COLO668 (cell line): ENCODE measurements at regions not wholly inside any gene's neighbourhood (a gene's known extent, or its start where the extent isn't known, plus 50 kb on each side); places are given as distances from the start of the nearest gene placed in this dataset.

Experiments
- DNase-seq: peaks from one replicate; lab custom pipeline; 2025; ENCODE audit not compliant: unreplicated experiment; lab: John Stamatoyannopoulos, UW

DNA sequence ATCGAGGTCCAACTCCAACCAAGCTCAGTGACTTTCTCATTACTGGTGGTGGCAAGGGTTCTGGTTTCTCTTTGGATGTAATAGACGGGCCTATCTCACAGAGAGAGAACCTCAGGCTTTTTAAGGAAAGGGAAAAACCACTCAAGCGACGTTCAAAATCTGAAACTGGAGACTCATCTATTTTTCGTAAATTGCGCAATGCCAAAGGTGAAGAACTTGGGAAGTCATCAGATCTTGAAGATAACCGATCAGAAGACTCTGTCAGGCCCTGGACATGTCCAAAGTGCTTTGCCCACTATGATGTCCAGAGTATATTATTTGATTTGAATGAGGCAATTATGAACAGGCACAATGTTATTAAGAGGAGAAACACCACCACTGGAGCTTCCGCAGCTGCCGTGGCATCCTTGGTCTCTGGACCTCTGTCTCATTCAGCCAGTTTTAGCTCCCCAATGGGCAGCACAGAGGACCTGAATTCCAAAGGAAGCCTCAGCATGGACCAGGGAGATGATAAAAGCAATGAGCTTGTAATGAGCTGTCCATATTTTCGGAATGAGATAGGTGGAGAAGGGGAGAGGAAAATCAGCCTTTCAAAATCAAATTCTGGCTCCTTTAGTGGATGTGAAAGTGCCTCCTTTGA lies 343.5 kb upstream of the RGS6 start:
- DNase-seq: no peak

DNA sequence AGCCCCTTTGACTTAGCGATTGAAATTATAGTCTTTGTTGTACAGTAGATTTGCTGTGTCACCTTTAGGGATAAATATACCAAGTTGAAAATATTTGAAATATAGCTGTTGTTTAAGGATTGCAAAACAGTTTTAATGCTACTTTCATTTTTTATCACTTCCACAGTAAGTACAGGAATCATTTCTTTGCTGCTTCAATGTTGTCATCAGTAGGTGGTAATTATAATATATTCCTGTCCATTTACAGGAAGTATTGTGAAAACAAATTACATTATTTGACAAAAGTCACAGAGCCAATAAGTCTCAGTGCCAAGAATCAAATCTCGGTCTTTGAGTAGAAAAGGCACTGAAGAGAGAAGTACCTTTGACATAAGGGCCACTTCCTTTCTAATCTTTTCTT lies 342.6 kb upstream of the RGS6 start:
- no peak for DNase-seq

DNA sequence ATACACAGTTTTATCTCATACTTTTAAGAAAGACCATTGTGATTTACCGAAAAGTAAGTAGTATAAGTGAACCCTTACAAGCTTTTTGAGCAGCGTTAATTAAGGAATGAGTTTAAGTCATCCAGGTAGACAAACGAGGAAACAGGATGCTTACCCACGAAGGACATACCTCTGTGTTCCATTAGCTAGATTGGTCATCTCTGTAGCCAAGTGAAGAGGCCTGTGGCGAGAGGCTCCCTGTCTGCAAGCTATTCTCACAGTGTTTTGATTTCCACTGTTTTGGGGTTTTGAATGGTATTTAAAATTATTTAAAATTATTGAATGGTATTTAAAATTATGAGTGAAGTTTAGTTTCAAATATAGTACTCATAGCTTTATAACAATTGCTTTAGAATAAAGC lies 342.1 kb upstream of the RGS6 start:
- no peak for DNase-seq

DNA sequence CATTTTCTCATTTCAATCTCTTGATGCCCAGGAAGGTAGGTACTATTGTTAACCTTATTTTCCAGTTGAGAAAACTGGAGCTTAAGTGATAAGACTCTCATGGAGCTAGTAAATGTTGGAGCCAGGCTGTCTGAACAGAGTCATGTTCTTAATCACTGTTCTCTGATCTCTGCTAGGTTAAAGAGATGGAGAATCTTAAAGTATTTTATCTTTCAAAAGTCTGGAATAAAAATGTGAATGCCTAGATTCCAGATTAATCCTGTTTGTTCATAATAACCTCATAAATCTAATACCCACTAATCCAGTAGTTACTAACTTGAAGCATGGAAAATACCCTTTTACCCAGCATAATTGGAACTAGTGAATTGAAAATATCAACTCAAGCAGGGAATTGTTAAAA lies 341.0 kb upstream of the RGS6 start:
- DNase-seq: no peak

DNA sequence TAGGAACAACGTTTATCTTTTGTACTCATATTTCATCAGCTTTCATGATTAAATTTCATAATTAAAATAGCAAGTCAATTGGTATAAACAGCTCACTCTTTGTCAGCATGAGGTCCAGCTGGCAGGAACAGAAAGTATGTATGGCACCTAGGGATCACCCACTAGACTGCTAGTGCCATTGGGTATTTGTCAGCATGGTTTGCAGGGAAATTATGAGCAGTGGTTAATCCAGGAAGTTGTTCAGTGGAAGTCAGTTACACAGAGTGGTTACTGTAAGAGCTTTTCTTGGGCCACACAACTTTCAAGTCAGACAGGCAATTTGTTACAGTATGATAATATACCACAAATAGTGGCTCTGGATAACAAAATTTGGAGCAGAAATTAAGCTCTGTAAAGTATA lies 340.3 kb upstream of the RGS6 start:
- no peak for DNase-seq

DNA sequence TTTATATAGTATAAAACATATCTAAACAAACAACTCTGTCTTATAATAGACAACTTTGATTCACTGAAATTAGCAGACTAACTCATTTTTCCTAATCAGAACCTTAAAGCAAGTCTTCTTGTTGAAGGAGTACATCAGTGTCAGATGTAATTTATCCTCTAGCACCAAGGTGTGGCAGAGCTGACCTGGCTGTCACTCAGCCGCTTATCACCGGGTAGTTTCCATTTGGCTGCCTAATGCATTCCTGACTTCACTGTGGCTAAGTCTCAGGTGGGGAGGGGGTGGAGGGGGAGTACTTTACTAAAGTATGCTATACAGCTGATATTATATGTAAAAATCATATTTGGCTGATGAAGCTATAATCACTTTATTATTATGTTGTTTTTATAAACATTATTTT lies 339.9 kb upstream of the RGS6 start:
- no peak for DNase-seq

DNA sequence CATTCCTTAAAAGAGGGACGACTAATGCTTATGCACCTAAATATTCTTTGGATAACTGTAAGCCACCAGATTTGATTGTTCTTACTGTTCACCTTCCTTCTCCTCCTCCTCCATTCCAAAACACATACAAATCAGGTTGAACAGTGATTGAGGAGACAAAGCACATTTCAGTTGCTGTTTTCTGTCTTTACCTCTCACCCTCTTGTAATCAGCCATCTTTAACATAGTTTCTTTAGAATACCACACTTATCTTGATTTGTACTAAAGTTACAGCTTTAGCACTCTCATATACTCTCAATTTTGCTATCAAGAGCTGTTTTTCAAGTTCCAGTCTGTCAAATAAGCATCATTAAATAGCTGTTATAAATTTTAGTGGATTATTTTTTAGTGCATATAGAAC lies 338.3 kb upstream of the RGS6 start:
- no peak for DNase-seq

DNA sequence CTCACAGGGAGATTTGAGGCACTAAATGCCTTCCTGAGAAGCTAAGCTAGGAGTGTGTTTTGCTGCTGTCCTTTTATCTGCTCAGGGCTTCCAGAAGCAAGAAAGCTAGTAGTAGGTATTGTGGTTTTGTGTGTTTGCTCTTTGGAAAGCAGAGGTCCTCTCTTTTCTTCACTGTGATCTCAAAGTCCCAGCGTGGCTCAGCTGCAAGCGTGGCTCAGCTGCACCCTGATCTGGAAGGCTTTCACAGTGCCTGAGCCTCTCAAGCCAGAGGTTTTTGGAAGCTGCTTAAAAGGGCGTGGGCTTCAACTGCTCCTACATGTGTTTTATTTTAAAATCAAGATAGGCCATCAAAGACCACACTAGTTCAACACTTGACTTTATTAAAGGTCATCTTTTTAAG lies 337.4 kb upstream of the RGS6 start:
- DNase-seq: no peak

DNA sequence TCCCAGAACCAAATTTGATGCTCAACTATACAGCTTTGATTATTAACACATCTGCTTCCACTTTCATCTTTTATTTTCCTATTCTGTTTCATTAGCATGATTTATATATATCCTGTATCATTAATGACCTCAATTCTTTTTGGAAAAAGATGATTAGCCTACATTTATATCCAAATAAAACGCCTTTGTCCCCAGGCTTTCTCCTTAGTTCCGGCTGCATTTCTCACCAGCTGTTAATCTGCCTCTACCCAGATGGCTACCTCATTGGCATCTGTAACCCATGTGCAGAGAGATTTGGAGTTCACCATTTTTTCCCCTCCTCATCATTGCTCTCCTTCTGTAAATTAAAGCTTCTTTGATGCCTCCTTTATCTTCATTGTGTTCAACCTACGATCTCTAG lies 336.8 kb upstream of the RGS6 start:
- no peak for DNase-seq

DNA sequence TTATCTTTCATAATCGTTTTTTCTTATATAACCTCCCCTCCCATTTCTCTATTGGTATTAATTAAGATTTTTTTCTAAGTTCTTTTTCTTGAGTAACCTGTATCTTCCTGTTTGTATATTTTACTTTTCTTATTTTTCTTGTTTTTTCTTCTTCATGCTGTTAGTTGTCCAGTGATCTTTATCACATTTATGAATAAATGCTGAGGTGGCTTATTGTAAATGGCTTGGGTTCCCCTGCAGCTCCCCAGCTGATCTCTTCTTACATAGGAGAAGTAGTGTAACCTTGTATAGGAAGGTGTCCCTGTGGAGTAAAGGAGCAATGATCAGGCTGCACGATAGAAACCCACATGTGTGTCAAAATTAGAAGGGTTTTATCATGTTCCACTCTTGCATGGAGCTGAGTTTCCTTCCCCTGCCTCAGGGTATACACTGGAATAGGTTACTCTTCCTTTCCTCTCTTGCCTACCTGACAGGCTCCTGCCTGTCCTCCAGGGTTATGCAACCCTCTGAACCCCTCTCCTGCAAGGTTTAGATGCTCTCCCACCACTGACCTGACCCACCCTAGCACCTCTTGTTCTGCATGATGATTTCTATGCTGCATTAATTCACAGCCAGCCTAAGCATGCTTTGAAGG lies 334.8 kb upstream of the RGS6 start:
- no peak for DNase-seq

DNA sequence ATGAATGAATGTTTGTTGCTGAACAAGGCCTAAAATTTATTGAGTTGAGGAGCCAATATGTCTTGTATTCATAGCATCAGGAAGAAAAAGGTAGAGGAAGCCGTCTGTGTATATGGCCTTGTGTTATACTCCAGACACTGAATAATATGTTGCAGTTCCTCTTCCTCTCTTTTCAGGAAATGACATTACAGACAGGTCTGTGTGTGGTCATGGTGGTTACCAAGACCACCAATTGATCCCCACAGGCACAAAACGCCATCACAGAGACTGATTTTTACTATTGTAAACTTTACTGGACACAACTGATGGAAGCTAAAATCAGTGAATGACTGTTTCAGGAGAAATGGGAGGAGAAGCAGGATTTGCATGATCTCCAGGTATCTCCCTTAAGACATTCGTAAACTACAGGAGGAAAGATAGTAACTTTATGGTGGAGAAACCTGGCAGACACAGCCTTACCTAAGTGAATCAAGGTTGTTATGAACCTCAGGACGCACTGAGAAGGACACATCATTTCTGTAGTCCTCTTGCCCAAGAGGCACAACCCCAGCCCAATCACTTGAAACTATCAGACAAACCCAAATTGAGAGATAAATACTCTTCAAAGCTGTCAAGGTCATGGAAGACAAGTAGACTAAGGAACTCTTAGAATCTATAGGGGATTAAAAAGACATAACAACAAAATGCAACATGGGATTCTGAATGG lies 334.1 kb upstream of the RGS6 start:
- no peak for DNase-seq

DNA sequence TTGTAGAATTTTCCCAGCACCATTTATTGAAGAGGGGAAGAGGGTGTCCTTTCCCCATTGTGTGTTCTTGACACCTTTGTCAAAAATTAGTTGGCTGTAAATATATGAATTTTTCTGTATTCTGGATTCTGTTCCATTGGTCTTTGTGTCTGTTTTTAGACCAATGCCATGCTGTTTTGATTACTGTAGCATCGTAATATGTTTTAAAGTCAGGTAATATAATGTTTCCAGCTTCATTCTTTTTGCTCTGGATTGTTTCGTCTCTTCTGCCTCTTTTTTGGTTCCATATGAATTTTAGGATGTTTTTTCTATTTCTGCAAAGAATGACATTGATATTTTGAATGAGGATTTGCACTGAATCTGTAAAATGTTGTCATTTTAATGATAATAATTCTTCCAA lies 331.9 kb upstream of the RGS6 start:
- no peak for DNase-seq

DNA sequence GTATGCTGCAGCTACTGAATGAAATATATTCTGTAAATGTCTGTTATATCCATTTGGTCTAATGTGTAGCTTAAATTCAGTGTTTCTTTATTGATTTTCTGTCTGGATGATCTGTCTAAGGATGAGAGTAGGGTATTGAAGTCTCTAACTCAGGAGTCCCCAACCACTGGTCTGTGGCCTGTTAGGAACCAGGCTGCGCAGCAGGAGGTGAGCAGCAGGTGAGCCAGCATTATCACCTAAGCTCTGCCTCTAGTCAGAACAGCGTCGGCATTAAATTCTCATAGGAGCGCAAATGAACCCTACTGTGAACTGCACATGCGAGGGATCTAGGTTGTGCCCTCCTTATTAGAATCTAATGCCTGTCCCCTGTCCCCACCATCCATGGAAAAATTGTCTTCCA lies 329.7 kb upstream of the RGS6 start:
- no peak for DNase-seq

DNA sequence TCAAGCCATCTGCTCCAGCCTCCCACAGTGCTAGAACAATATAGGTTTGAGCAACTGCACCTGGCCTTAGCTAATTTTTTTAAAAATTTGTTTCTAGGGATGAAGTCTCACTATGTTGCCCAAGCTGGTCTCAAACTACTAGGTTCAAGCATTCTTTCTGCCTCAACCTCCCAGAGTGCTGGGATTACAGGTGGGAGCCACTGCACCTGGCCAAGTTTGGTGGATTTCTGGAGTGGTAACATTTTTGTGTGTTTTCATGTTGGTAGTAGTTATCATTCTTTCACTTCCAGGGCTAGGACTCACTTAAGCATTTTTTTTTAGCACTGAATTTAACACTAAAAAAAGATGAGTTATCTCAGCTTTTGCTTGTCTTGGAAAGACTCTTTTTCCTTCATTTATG lies 328.0 kb upstream of the RGS6 start:
- DNase-seq: no peak

DNA sequence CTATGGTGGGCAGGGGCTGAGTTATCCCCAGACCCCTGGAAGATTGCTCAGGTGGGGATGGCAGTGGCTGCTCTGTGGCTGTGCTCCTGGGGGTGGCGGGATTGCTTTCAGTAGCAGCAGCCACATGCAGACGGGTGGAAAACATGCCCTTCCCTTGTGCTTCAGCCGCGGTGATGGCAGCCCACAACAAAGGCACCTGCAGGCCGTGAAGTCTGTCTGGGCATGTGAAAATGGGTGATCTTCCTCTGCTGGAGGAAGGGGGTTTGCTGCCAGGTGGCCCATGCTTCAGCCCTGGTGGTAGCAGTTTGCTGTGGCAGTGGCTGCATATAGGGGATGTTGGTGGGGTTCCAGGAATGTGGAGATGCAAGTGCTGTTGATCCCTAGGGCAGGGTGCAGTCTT lies 326.2 kb upstream of the RGS6 start:
- DNase-seq: no peak

DNA sequence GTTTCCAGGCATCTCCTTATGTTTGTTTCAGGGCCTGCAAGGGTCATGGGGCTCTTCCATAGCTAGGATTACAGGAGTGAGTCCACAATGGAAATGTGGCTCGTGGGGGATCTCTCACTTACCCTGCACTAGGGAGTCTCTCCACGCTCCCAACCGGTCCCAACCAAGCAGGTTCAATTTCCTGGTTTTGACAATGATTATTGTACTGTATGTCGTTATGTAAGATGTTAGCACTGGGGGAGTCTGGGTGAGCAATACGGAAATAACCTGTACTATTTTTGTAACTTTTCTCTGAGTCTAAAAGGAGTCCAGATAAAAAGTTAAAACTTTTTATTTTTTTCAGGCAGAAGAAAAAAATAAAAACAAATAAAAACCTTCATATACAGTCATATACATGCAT lies 325.7 kb upstream of the RGS6 start:
- no peak for DNase-seq

DNA sequence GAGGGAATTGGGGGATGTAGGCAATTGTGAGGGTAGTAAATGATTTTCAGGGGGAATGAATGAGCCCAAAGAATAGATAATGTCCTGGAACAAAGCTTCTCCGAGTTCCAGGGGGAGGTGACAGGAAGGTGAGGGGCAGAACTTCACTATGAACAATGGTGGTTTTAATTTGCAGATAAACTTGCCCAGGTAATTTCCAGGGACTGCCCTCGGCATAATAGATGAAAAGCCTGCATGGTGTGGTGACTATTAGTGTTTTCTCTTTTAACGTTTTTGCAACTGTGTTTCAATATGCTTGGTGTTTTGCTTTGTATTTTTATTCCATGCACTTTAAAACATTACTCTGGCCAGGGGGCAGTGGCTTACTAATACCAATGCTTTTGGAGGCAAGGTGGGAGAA lies 325.2 kb upstream of the RGS6 start:
- DNase-seq: no peak

DNA sequence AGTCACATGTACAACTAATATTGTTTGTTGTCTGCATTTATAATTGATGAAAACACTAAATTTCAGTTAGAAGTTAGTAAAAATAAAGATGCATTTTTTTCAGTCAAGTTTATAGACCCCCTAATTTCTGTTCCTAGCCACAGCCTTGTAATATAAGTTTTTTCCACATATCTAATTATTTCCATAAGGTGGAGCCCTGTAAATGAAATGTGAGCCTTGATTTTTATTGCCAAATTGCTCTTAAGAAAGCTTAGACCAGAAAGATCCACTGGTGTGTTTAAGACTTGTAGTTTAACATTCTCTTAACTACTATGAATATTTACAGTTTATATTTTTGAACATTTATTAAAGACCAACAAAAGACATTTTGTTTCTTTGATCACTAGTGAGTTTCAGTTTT lies 322.1 kb upstream of the RGS6 start:
- no peak for DNase-seq

DNA sequence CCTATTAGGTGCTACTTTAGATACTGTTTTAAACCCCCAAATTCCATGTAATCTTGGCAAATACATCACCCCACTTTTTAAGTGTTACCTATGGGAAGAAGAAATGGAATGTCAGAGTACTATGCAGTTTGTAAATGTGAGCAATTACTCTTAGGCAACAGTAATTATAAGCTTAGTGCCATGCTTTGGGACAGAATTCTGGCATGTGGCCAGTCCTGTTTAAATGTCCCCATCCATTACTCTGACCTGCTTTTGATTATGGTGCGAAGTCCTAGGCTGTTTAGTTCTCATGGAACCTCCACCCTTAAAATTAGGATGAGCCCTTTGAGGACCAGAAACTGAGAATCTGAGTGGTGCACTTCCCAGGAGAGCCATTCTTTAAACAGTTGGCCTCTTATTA lies 321.4 kb upstream of the RGS6 start:
- DNase-seq: no peak

DNA sequence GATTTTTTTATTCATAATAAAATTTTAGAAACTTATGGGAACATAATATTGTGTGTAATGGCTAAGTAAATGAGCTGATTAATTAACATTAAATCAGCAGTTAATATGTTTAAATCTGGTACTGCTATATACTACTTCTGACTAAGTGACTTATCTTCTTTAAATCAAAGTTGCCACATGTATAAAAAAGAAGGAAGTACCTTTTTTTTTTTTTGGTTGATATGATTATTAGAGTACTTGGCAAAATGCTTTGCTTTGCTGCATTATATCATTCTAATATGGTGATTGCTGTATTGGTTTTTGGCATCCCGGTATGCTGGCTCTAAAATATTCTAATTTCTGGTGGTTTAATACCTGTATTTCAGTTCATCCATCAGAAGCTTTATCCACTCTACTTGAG lies 319.1 kb upstream of the RGS6 start:
- DNase-seq: no peak

DNA sequence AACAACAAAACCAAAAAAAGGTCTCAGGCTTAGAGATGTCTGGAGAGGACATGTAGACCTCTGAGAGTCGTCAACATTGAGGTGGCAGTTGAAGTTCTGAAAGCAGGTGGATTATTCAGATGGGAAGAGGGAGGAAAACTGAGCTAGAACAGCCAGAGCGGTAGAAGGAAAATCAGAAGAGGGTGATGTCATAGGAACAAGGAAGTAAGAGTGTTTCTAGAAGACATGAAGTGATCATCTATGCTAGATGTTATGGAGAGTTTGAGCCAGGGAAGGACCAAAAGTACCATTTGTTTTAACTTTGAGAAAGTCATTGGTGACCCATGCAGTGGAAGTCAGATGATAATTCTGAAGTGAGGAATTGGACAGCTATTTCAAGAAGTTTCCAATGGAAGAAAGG lies 316.2 kb upstream of the RGS6 start:
- no peak for DNase-seq

DNA sequence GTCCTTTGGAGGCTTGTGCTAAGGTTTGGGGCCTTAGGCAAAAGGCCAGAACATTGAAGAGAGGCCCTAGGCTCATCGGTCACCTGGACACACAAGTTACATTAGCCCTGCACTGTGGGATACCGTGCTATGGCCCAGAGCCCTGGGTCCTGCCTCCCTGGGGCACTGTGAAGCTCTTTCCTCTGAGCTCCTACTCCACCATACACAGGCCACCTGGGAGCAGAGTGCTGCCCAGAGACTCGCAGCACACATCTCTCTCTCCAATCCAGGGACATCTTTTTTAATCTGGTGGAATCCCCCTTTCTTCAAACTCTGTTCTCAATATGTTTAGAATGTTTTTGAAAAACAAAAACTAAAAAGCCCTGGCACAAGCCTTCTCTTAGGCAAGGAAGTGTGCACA lies 314.2 kb upstream of the RGS6 start:
- no peak for DNase-seq

DNA sequence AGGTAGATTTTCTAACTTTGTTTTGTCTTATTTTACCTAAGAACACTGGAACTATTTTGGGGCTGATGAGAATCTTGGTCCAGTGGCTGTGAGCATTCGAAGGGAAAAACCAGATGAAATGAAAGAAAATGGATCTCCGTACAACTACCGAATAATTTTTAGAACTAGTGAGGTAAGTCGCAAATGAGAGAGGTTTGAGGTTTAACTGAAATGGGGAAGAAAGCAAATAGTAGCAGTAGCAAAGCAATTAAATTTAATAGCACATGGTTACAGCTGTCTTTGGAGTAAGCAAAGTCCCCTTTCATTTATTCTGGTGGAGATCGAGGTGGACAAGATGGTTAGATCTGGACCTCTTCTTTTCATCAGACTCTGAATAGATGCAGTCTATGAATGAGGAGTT lies 313.5 kb upstream of the RGS6 start:
- no peak for DNase-seq
